Glomerular visceral epithelial cell (primary cell): ENCODE measurements at regions not wholly inside any gene's neighbourhood (a gene's known extent, or its start where the extent isn't known, plus 50 kb on each side); places are given as distances from the start of the nearest gene placed in this dataset.

Experiments used
- DNase-seq: peaks from one replicate; pipeline ENCODE4 v3.0.0-alpha.2; 2016; ENCODE audit errors: extremely low spot score

- DNase-seq: no peak
These were observed 63.7 kb upstream of the BAIAP2L1 start for GRCh38 chr7:98464558-98464940.

- no peak for DNase-seq
These were observed 63.1 kb upstream of the BAIAP2L1 start for GRCh38 chr7:98463837-98464557.

GRCh38 chr7:98462911-98463633, 62.2 kb upstream of the BAIAP2L1 start:
- DNase-seq: no peak

- no peak for DNase-seq
These were observed 60.0 kb upstream of the BAIAP2L1 start for GRCh38 chr7:98460902-98461301.

- DNase-seq: no peak
These were observed 58.6 kb upstream of the BAIAP2L1 start for GRCh38 chr7:98459529-98459928.

- DNase-seq: no peak
These were observed 57.4 kb upstream of the BAIAP2L1 start for GRCh38 chr7:98458090-98458875.

GRCh38 chr7:98456866-98457265, 56.0 kb upstream of the BAIAP2L1 start:
- DNase-seq: no peak

GRCh38 chr7:98452791-98453190, 51.9 kb upstream of the BAIAP2L1 start:
- no peak for DNase-seq
